ENCODE measurements at regions not wholly inside any gene's neighbourhood (a gene's known extent, or its start where the extent isn't known, plus 50 kb on each side); places are given as distances from the start of the nearest gene placed in this dataset.

- Histone ChIP-seq H3K9me3 (replicated peaks; ENCODE audit: control insufficient read depth, insufficient read depth, low read depth, low read length) (0 out of 2 replicates have a peak, but pooled peaks cover 2% of the 10 kb centered on the region), H3K79me2 (ENCODE audit: control insufficient read depth, insufficient read depth, low read length) (no peaks in the 10 kb centered on the region), H3K9me1 (ENCODE audit: control insufficient read depth, insufficient read depth, low read length) (no peaks in the 10 kb centered on the region), H4K20me1 (replicated peaks; ENCODE audit: control insufficient read depth, insufficient read depth, low read length) (no peaks in the 10 kb centered on the region), H3K4me3 (no peak overlapping the region), H3K36me3 (ENCODE audit: control insufficient read depth, insufficient read depth, low read length) (no peaks in the 10 kb centered on the region), H3K4me2 (ENCODE audit: insufficient read depth, low read length) (no peak overlapping the region), H3K27me3 (ENCODE audit: control insufficient read depth in 2 of 2, insufficient read depth in 2 of 2, low read length in 2 of 2) (no peaks in the 10 kb centered on the region), H3K27ac (ENCODE audit: extremely low read depth, low read depth, low read length) (no peak overlapping the region), H3K9ac (ENCODE audit: insufficient read depth in 1 of 2, low read depth in 2 of 2, low read length in 2 of 2) (no peak overlapping the region), H3K4me1 (replicated peaks in 1 of 2; ENCODE audit: control insufficient read depth in 2 of 2, insufficient read depth in 2 of 2, low read length in 2 of 2) (no peaks in the 10 kb centered on the region), H2AFZ (ENCODE audit: low read depth, low read length) (no peak overlapping the region)
- no peak for DNase-seq (ENCODE audit: extremely low read depth in 1 of 4, low spot score in 3 of 4)
- TF ChIP-seq BRCA1 (IDR thresholded peaks at IDR 0.05) (no peak), BRCA1 (CRISPR knock-in tag; IDR thresholded peaks at IDR 0.05) (no peak), PRMT5 (CRISPR knock-in tag; IDR thresholded peaks at IDR 0.05) (no peak), GATAD2B (IDR thresholded peaks at IDR 0.05; ENCODE audit: borderline replicate concordance) (no peak), KDM5B (IDR thresholded peaks at IDR 0.05; ENCODE audit: insufficient replicate concordance, low read depth, low read length) (no peak), REST (IDR thresholded peaks at IDR 0.05; ENCODE audit: borderline replicate concordance) (no peak), REST (CRISPR knock-in tag; IDR thresholded peaks at IDR 0.05; ENCODE audit: low read depth) (no peak), POLR2H (tag; IDR thresholded peaks at IDR 0.05; ENCODE audit: low read depth) (no peak), IFI16 (CRISPR knock-in tag; IDR thresholded peaks at IDR 0.05) (no peak), VEZF1 (CRISPR knock-in tag; IDR thresholded peaks at IDR 0.05) (no peak), BMI1 (IDR thresholded peaks at IDR 0.05; ENCODE audit: low read length) (no peak)
- CTCF ChIA-PET (ENCODE audit: low intra/inter-chr PET ratio): no interaction called here
- in situ Hi-C loops (cut with MboI): no loop called here
- intact Hi-C loops (cut with micrococcal nuclease): no loop called here
- no peak for ATAC-seq
- WGBS (ENCODE audit: insufficient coverage, low coverage, missing lambda C conversion rate): 0% methylated on average over 5 of the region's 5 CpGs
- FAIRE-seq: peak; percentile 29
- POLR2A ChIA-PET: no interaction called here
- BruUV-seq (replicated peaks): no TSS peak
Observed at GRCh38 chr1:238384381-238384780, 493.7 kb upstream of the ZP4 start.

All from K562 (cell line).